SK-N-SH (cell line): ENCODE measurements at regions not wholly inside any gene's neighbourhood (a gene's known extent, or its start where the extent isn't known, plus 50 kb on each side); places are given as distances from the start of the nearest gene placed in this dataset.

Source experiments
- CTCF ChIA-PET: fragments of 300-600, 350-600 bp; formaldehyde crosslinking; extraction: SDS; loops from one replicate; lab custom pipeline; 2021; lab: Yijun Ruan, JAX
- POLR2A ChIA-PET: fragments of 350-600 bp; sonication (Branson Sonifier 250); formaldehyde crosslinking; extraction: SDS; loops from one replicate; lab custom pipeline; 2020; ENCODE audit warnings: antibody characterized with exemption, inconsistent platforms; lab: Yijun Ruan, JAX
- DNase-seq: peaks from one replicate; pipeline ENCODE4 v3.0.0; 2012
- H2AFZ ChIP-seq: fragments of 200-600 bp; sonication (generic); 2 replicates; pipeline ENCODE4 v1.8.1; 2016; ENCODE audit warnings: antibody characterized with exemption, mild to moderate bottlenecking, low read depth
- H3F3A ChIP-seq: fragments of 200-600 bp; sonication (generic); replicated peaks from 2 replicates; pipeline ENCODE3; 2016; ENCODE audit warnings: antibody characterized with exemption, mild to moderate bottlenecking; ENCODE audit not compliant: insufficient read depth
- H3K27ac ChIP-seq, 2 experiments: fragments of 200-500 bp in 1 of 2; fragments of 200-600 bp in 1 of 2; sonication (Bioruptor generic) in 1 of 2; sonication (generic), shearing (Covaris generic) in 1 of 2; 2 replicates each; pipeline versions ENCODE4 v1.5.1 to v1.6.1; 2014 to 2016; ENCODE audit warnings: low read depth in 2 of 2, inconsistent platforms in 1 of 2, low read length in 1 of 2, mild to moderate bottlenecking in 1 of 2, mixed read lengths in 1 of 2
- H3K27me3 ChIP-seq: fragments of 200-600 bp; sonication (generic), shearing (Covaris generic); 2 replicates; pipeline ENCODE4 v1.6.1; 2016; ENCODE audit warnings: mixed run types; ENCODE audit not compliant: insufficient read depth
- H3K36me3 ChIP-seq, 2 experiments: fragments of 200-500 bp in 1 of 2; fragments of 200-600 bp in 1 of 2; sonication (Bioruptor generic) in 1 of 2; sonication (generic) in 1 of 2; replicated peaks in 1 of 2; 2 replicates each; pipeline versions ENCODE3 to v1.5.1; 2014 to 2016; ENCODE audit warnings: low read length in 1 of 2, mild to moderate bottlenecking in 1 of 2; ENCODE audit not compliant: insufficient read depth in 2 of 2, control insufficient read depth in 1 of 2
- H3K4me1 ChIP-seq, 2 experiments: fragments of 200-500 bp in 1 of 2; fragments of 200-600 bp in 1 of 2; sonication (Bioruptor generic) in 1 of 2; sonication (generic), shearing (Covaris generic) in 1 of 2; 2 replicates each; pipeline versions ENCODE4 v1.5.1 to v1.6.1; 2014 to 2016; ENCODE audit warnings: low read depth in 1 of 2, low read length in 1 of 2, mixed run types in 1 of 2; ENCODE audit not compliant: insufficient read depth in 2 of 2, control insufficient read depth in 1 of 2
- H3K4me2 ChIP-seq: fragments of 200-600 bp; sonication (generic), shearing (Covaris generic); 2 replicates; pipeline ENCODE4 v1.6.1; 2017; ENCODE audit warnings: mixed run types
- H3K4me3 ChIP-seq, 2 experiments: fragments of 200-500 bp in 1 of 2; fragments of 200-600 bp in 1 of 2; sonication (Bioruptor generic) in 1 of 2; sonication (generic), shearing (Covaris generic) in 1 of 2; 2 replicates each; pipeline versions ENCODE4 v1.5.1 to v1.8.1; 2014 to 2016; ENCODE audit warnings: low read depth in 2 of 2, inconsistent platforms in 1 of 2, low read length in 1 of 2, mild to moderate bottlenecking in 1 of 2, mixed read lengths in 1 of 2, moderate library complexity in 1 of 2
- H3K79me2 ChIP-seq: fragments of 200-600 bp; sonication (generic); 2 replicates; pipeline ENCODE4 v1.8.1; 2017; ENCODE audit warnings: mild to moderate bottlenecking; ENCODE audit not compliant: insufficient read depth
- H3K9ac ChIP-seq: fragments of 200-600 bp; sonication (generic); 2 replicates; pipeline ENCODE4 v1.6.1; 2017; ENCODE audit warnings: mixed run types
- H3K9me2 ChIP-seq: fragments of 200-600 bp; sonication (generic); 2 replicates; pipeline ENCODE4 v1.6.1; 2017; ENCODE audit warnings: mixed run types
- H3K9me3 ChIP-seq: fragments of 200-600 bp; sonication (generic); 2 replicates; pipeline ENCODE4 v1.6.1; 2017; ENCODE audit warnings: mixed run types, mild to moderate bottlenecking, moderate library complexity
- H4K20me1 ChIP-seq: fragments of 200-600 bp; sonication (generic); 2 replicates; pipeline ENCODE4 v1.6.1; 2017; ENCODE audit warnings: mild to moderate bottlenecking, mixed run types; ENCODE audit not compliant: insufficient read depth
- CHD2 ChIP-seq: fragments of 150-350 bp; IDR thresholded peaks from 2 replicates; pipeline ENCODE4 v1.6.1; 2018; ENCODE audit warnings: low read length; ENCODE audit not compliant: partially characterized antibody
- EP300 ChIP-seq, 2 experiments: IDR thresholded peaks; 2 replicates each; pipeline versions ENCODE4 v1.4.0 to v1.6.1; 2012; ENCODE audit warnings: borderline replicate concordance in 1 of 2, low read depth in 1 of 2, low read length in 1 of 2
- FOXJ3 ChIP-seq: sonication (generic); formaldehyde crosslinking; IDR thresholded peaks from 2 replicates; pipeline ENCODE4 v1.5.1; 2020; ENCODE audit warnings: mild to moderate bottlenecking, missing genetic modification reagents
- FOXM1 ChIP-seq: IDR thresholded peaks from 2 replicates; pipeline ENCODE4 v1.4.0; 2012; ENCODE audit warnings: low read depth, mild to moderate bottlenecking
- MEF2A ChIP-seq: IDR thresholded peaks from 2 replicates; pipeline ENCODE4 v1.4.0; 2012; ENCODE audit warnings: low read depth, borderline replicate concordance
- POLR2AphosphoS5 ChIP-seq: IDR thresholded peaks from 2 replicates; pipeline ENCODE4 v1.6.1; 2012; ENCODE audit warnings: low read depth, low read length
- REST ChIP-seq: IDR thresholded peaks from 2 replicates; pipeline ENCODE4 v1.6.1; 2012; ENCODE audit warnings: mild to moderate bottlenecking, low read depth, low read length, moderate library complexity
- TCF12 ChIP-seq: IDR thresholded peaks from 2 replicates; pipeline ENCODE4 v1.4.0; 2012
- whole genome bisulfite sequencing: methylation state at CpG from one replicate; pipeline ENCODE4 v1.1.6; 2017; ENCODE audit warnings: low lambda C conversion rate; 5-methylcytosine and 5-hydroxymethylcytosine counted together

GRCh38 chr16:86850670-86851069 is 272.3 kb downstream of the FOXL1 start (continued):
- no peak for TF ChIP-seq REST

DNA sequence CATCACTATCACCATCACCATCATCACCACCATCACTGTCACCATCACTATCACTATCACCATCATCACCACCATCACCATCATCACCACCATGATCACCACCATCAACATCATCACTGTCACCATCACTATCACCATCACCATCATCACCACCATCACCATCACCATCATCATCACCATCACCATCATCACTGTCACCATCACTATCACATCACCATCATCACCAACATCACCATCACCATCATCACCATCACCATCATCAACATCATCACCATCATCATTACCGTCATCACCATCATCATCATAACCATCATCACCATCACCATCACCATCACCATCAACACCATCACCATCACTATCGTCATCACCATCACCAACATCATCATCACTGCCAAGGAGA is 273.8 kb downstream of the FOXL1 start:
- Histone ChIP-seq H3K79me2 (no peaks in the 10 kb centered on the region), H3K4me3 (no peak overlapping the region), H3K27ac (no peak overlapping the region), H4K20me1 (no peaks in the 10 kb centered on the region), H3K36me3 (no peaks in the 10 kb centered on the region), H3K27me3 (peaks cover 79% of the 10 kb centered on the region), H3K9me3 (no peaks in the 10 kb centered on the region), H3K9me2 (no peaks in the 10 kb centered on the region), H3K9ac (no peak overlapping the region), H3K4me2 (no peak overlapping the region), H2AFZ (no peak overlapping the region), H3F3A (peaks cover 11% of the 10 kb centered on the region), H3K4me1 (no peaks in the 10 kb centered on the region)
- CTCF ChIA-PET: no interaction called here
- TF ChIP-seq POLR2AphosphoS5 (no peak), MEF2A (no peak), EP300 (IDR thresholded peaks at IDR 0.05; ENCODE audit: borderline replicate concordance in 1 of 2, low read depth in 1 of 2, low read length in 1 of 2) (no peak), FOXJ3 (CRISPR knock-in tag) (no peak), FOXM1 (no peak), CHD2 (no peak)
- WGBS: 88% methylated on average over 2 of the region's 2 CpGs
- POLR2A ChIA-PET: no interaction called here
- DNase-seq: no peak

- Histone ChIP-seq H3K79me2 (no peaks in the 10 kb centered on the region), H3F3A (peaks cover 11% of the 10 kb centered on the region), H3K27ac (no peak overlapping the region; a peak in 1 of 4 replicates), H3K4me2 (no peak overlapping the region; the same call in 1 of the 2 replicates), H3K9me3 (no peaks in the 10 kb centered on the region), H4K20me1 (no peaks in the 10 kb centered on the region), H3K27me3 (peaks cover 78% of the 10 kb centered on the region), H3K36me3 (no peaks in the 10 kb centered on the region), H3K4me3 (no peak overlapping the region), H3K9ac (no peak overlapping the region), H2AFZ (no peak overlapping the region), H3K9me2 (no peaks in the 10 kb centered on the region), H3K4me1 (no peaks in the 10 kb centered on the region)
- TF ChIP-seq CHD2 (no peak), TCF12 (peak; percentile 64)
- 13% methylated on average over 11 of the region's 11 CpGs for WGBS
- POLR2A ChIA-PET: no interaction called here
- CTCF ChIA-PET: interaction anchor here (0.6 kb wide), 1 partner anchor 440 kb away, joined by 3 read pairs; no protein-coding TSS in a partner anchor
- no peak for DNase-seq
Observed at GRCh38 chr16:86854058-86854621, 275.8 kb downstream of the FOXL1 start.
